SK-N-SH (cell line): ENCODE measurements at regions not wholly inside any gene's neighbourhood (a gene's known extent, or its start where the extent isn't known, plus 50 kb on each side); places are given as distances from the start of the nearest gene placed in this dataset.

Experiments used
- CTCF ChIP-seq: fragments of 200-600 bp; sonication (generic); IDR thresholded peaks from 2 replicates; pipeline ENCODE4 v1.6.1; 2017; ENCODE audit warnings: antibody characterized with exemption, mild to moderate bottlenecking, moderate library complexity
- MXI1 ChIP-seq: IDR thresholded peaks from 2 replicates; pipeline ENCODE4 v1.6.1; 2012; ENCODE audit warnings: mild to moderate bottlenecking, low read depth, low read length, improper control_type of control experiment
- REST ChIP-seq: IDR thresholded peaks from 2 replicates; pipeline ENCODE4 v1.6.1; 2012; ENCODE audit warnings: mild to moderate bottlenecking, low read depth, low read length, moderate library complexity

GRCh38 chr5:13346401-13346800 is 598.1 kb downstream of the DNAH5 start:
- TF ChIP-seq REST (no peak), CTCF (no peak), MXI1 (no peak)
